Femur (tissue), 1 donor: ENCODE measurements at regions not wholly inside any gene's neighbourhood (a gene's known extent, or its start where the extent isn't known, plus 50 kb on each side); places are given as distances from the start of the nearest gene placed in this dataset.
"Not testable (repeated sequence)": the region's sequence is repeated elsewhere in the genome, so short reads cannot be mapped to it uniquely, and the experiment has no call there.

Experiments
- DNase-seq: peaks from one replicate; pipeline ENCODE4 v3.0.0-alpha.2; 2017

DNA sequence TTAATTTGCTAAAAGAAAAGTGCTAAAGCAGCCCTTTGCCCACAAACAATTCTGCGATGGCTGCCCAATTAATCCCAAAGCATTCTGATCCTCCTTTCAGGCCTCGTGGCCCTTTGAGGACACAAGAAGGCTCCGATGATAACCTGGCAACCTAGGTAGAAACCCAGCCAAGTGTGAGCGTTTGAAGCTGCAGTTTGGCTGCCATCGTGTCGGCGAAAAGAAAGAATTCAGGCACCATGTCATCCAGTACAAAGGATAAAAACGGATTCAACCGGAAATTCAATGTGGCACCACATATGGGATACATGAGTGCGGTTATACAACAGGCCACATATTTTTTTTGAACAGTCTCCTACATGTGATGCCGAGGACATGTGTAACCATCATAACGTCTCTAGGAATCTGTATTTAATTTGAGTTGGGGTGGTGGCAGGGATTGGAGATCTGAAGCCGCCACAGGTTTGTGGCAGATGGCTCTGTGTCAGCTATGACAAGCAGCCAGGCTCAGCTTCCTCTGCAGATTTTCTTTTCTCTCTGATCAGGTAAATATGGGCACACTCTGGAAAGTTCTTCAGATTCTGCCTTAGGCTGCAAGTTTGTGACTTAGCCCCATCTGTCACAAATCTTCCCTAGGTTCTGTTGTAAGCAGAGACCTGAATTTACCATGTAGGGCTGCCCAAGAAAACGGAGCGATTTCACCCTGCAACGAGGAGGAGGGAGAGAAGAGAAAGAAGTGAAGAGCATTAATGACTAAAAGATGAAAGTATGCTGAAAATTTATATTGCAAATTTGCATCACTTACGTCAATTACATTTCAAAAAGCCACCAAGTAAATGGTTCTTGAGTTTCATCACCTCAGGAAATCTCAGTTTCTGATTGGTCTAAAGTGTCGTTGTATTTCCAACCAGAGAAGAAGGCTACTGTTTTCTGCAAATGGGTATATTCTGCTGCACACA, 573.2 kb downstream of the ZEB2 start:
- no peak for DNase-seq

DNA sequence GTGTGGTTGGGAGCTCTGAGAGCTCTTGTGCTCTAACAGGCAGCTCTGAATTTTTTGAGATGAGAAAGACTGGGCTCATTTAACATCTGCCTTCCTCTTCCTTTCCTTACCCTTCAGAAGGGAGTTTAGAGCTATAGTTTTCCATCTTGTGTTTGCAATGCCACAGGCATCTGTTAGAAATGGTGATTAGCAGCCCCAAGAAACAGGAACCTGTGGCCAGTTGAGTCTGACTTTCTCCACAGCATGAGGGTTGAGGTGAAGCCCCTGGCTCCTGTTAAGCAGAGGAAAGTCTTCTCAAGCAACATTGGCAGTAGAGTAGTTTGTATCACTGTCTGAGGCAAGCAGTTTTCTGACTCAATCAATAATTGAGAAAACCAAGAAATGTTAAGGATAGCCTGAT, 577.4 kb downstream of the ZEB2 start:
- no peak for DNase-seq

DNA sequence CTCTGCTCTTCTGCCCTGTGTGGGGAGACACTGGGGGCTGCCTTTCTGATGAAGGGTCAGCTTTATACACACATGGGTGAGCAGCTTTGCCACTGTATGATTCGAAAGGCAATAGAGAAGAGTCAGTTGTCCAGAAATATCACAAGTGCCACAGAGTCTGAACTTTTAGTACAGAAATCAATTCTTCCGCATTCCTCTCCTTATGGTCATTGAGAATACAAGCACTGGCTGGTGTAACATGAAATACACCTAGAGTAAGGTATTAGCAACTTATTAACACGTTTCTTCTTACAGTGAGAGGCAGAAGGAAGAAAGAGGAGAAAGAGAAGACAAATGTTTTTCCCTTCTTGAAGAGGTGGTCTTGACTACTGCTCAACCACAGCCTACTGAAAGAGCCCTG, 579.2 kb downstream of the ZEB2 start:
- no peak for DNase-seq

DNA sequence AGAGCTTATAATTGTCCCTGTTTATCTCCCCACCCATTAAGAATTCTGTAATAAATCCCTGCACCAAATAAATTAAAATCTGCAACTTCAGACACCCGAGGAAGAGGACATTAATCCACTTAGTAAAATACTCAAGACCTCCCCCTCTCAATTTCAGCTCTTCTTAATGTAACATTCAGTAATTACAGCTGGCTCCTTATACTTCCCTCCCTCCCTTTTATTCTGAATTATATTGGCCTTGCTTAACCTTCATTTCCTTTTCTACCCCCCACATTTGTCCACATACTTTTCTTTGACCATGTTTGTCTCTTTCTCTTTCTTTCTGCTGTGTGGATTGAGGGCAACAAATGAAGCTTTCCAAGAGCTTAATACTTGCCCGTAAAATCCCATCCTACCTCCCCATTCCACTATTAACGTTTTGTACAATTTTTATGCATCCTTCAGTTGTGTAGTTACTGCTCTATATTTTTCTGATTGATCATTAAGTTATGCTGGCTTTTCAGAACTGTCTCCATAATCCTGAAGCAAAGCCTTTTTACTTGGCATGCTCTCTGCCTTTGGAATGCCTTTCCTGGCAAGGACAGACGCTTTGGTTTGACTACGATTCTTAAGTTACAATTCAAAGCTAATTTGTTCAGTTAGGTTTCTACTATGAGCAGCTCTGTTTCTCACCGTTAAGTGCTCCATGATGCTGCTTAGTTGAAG, 580.1 kb downstream of the ZEB2 start:
- peak; percentile 58 for DNase-seq

DNA sequence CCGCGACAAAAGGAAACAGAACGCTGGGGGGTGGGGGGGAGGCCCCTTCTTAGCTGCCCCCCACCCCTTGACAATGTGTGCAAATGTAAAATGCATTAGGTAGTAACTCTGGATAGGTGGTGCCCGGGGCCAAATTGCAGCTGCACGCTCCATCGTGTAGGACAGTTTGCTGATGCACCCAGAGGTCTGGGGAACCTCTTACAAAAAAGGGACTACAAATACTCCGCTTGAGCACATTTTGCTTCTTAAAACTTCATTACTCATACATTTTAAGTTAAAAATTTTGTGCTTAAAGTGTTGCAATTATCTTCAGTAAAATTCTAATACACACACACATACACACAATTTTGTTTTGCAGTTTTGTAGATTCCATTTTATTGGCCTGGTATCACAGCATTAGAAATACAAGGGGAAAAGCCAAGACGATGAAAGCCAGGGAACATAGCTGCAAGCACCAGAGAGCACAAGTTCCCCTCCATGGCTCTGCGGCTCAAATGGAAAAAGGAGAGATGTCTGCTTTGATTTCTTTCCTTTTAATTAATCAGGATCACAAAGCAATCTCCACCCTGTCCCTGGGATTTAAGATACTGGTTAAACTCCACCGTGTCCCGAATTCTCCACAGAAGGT, 582.1 kb downstream of the ZEB2 start:
- DNase-seq: peak; percentile 32

DNA sequence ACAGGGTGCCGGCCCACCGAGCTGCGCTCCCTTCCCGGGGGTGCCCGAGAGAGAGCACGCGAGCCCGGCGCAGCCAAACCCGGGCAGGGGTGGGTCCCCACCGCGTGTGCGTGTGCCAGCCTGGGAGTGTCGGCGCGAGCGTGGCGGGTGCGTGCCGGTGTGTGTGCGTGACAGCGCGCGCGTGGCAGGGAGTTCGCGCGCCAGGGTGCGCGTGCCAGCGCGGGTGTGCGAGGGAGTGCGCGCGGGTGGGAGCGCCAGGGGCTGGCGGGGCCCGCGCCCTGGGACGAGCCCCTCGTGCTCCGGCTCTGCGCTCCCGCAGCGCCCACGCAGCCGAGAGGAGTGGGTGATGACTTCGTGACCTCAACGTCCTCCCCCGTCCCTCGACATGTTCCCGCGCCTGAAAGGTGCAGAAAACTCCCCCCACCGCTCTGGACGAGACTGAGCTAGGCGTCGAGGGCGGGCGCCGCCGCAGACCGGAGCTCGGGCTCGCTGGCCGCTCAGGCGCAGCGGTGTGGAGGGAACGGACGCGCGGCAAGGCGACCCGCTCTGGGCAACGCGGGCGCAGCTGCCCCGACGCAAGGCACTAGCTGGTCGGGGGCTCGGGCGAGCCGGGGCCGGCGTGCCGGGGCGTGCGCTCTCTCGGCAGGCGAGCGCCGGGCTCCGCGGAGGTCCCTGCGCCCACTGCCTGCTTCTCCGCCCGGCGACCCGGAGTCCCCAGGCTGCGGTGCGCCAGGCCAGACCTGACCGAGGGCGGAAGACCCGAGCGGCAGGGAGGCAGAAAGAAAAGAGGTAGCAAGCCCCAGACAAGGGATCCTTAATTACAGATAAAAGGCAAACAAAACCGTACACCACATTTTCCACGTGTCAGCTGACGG, 582.8 kb downstream of the ZEB2 start:
- peak; percentile 58 for DNase-seq

DNA sequence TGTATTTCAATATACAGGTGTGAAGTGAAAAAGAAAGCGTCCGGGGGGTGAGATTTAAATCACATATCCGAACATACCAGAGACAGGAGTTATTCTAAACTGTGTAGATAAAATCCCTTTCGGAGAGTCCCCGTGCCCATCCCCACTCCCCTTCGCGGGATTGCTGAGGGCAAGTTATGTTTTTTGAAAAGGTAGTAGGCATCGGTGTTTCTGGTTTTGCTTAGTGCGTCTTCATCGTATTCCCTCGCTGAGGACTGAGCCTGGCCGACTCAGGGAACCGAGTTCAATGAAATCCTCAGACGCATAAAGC, 583.4 kb downstream of the ZEB2 start:
- DNase-seq: no peak

DNA sequence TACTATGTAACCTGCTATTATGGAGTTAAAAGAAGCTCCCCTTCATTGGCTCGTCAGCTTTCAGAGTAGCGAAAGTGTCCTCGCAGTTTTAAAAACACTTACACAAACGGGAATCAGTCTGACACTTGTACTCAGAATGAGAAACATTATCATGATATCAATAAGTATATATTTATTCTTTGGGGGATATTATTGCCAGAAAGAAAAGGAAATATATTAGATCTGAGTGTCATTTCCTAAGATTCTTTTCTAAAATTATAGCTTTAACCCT, 584.5 kb downstream of the ZEB2 start:
- DNase-seq: no peak

DNA sequence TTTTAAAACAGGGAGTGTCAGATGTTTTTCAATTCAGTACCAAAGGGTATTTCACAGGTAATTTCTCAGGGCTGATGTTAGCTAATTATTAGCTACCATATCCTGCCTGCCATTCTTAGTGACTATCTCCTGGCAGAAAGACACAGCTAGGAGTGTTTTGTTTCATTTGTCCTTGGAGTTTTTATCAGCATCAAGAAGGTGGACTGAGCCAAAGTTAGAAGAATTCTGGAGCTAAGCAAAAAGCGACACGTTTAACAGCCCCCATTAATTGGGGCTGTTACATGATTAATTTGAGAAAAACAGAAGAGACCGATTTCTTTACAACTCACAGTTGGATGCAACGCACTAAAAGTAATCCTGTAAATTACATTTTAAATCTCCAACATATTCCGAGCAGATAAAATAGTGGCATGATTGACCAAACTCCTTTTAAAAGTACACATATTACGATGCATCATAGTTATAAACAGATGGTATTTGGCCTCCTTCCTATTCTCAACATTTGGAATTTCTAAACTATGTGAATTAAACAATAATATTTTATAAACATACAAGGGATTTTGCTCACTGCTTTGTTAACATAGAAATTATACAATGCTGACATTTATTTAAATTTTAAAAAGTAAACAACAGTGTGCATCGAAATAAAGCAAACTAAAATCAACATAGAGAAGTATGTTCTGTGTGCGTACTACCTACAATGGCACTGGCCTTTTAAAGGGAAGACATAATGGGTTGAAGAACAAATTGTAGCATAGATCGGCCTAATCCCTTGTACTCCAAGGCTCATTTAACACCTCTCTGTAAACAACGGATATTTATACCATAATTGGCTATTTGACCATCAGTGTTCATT, 585.1 kb downstream of the ZEB2 start:
- DNase-seq: no peak

DNA sequence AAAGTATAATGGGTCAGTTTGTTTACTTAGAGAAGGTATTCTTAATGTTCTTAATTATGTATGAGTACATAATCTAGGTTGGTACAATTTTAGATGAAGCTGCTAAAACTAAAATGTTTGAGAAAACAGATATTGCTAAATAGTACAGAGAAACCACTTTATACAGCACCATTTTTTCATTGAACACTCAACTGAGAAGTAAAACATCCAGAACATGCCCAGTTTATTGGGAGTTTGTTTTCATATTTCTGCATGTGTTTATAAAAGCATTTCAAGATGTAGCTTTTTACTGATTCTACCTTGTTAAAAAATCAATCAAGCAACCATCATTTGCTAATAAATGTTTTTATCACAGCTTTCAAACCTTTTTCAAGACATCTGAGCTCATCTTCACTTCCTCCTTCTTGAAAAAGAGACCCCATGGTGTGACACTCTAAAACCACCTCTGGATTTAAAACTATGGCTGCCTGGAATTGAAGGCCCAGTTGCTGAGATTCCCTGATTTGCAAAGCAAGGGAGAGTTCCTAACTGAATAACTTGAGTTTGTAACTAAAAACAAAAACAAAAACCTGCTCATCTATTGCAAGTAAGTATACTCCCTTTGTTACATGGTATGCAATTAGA, 585.9 kb downstream of the ZEB2 start:
- DNase-seq: no peak

DNA sequence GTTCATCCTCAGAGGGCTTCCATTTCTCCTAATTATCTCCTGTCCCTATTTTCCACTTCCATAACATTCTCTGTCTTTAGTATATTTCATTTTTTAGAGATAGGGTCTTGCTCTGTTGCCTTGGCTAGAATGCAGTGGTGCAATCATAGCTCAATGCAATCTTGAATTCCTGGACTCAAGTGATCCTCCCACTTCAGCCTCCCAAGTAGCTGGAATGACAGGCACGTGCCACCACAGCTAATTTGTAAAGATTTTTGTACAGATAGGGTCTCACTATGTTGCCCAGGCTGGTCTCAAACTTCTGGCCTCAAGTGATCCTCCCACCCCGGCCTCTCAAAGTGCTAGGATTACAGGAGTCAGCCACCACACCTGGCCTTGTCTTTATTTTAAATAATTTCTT, 589.0 kb downstream of the ZEB2 start:
- no peak for DNase-seq

DNA sequence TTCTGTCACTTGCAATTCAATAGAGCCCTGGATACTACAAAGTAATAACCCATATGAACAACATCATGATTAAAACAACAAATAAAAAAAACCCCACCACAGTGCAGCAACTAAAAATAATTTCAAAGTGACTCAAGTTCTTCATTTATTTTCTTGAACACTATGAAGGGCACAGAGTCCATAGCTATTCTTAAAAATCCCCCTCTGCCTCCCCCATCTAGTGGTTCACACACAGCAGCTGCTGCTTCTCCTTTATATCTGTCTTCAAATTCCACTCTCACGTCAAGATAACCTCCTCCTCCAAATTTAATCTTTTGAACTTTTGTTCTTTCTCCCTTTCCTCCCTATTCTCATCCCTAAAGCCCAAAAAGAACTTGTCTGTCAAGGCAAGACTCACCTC, 591.3 kb downstream of the ZEB2 start:
- no peak for DNase-seq

DNA sequence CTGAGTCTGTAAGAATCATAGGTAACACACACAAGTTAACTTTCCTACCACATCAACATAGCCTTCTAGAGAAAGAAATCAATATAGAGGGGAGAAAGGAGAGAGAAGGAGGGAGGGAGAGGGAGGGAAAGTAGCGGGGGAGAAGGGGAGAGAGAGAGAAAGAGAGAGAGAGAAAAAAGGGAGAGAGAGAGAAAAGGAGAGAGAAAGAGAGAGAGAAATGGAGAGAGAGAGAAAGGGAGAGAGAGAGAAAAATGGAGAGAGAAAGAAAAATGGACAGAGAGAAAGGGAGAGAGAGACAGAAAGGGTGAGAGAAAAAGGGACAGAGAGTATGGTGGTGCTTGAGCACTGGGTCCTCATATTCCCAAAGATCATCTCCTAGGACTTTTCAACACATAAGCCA, 591.7 kb downstream of the ZEB2 start:
- no peak for DNase-seq

DNA sequence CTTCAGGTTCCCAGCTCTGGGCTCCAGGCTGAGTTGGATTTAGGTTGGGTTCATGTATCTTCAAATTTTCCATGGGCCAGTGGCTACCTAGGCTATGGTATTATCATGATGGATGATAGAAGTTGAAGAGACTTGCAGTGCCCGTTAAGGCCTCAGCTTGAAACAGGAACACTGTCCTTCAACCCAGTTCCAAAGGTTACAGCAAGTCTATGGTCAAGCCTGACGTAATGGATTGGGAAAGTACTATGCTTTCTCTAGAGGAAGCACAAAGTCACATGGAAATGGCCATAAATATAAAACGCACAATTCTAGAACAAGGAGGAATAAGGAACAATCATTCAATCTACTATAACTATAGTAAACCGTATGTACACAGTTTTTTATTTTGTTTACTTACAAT, 593.2 kb downstream of the ZEB2 start:
- DNase-seq: no peak

DNA sequence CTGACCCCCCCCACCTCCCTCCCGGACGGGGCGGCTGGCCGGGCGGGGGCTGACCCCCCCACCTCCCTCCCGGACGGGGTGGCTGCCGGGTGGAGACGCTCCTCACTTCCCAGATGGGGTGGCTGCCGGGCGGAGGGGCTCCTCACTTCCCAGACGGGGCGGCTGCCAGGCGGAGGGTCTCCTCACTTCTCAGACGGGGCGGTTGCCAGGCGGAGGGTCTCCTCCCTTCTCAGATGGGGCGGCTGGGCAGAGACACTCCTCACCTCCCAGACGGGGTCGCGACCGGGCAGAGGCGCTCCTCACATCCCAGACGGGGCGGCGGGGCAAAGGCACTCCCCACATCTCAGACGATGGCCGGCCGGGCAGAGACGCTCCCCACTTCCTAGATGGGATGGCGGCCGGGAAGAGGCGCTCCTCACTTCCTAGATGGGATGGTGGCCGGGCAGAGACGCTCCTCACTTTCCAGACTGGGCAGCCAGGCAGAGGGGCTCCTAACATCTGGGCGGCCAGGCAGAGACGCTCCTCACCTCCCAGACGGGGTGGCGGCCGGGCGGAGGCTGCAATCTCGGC, 597.6 kb downstream of the ZEB2 start:
- not testable (repeated sequence) for DNase-seq

DNA sequence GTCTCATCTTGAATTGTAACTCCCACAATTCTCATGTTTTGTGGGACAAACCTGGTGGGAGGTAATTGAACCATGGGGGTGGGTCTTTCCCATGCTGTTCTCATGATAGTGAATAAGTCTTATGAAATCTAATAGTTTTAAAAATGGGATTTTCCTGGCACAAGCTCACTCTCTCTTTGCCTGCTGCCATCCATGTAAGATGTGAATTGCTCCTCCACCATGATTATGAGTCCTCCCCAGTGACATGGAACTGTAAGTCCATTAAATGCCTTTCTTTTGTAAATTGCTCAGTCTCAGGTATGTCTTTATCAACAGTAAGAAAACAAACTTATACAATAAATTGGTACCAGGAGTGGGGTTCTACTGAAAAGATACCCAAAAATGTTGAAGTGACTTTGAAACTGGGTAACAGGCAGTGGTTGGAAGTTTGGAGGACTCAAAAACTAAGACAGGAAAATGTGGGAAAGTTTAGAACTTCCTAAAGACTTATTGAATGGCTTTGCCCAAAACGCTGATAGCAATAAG, 601.4 kb downstream of the ZEB2 start:
- no peak for DNase-seq

DNA sequence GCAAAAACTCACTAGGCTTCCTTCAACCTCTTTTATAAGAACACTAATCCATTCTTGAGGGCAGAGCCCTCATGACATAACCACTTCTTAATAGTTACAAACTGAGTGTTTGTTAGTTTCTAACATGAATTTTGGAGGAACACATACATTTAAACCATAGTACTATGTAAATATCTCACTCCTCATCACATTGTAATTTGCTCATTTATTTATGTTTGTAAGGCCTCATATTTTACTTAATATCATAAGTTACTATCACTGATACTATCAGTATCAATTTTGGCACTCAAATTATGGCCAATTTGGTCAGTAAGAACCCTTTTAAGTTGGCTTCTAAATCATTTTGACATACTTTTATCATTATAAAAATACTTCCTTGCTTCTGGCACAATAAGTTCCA, 603.1 kb downstream of the ZEB2 start:
- no peak for DNase-seq

DNA sequence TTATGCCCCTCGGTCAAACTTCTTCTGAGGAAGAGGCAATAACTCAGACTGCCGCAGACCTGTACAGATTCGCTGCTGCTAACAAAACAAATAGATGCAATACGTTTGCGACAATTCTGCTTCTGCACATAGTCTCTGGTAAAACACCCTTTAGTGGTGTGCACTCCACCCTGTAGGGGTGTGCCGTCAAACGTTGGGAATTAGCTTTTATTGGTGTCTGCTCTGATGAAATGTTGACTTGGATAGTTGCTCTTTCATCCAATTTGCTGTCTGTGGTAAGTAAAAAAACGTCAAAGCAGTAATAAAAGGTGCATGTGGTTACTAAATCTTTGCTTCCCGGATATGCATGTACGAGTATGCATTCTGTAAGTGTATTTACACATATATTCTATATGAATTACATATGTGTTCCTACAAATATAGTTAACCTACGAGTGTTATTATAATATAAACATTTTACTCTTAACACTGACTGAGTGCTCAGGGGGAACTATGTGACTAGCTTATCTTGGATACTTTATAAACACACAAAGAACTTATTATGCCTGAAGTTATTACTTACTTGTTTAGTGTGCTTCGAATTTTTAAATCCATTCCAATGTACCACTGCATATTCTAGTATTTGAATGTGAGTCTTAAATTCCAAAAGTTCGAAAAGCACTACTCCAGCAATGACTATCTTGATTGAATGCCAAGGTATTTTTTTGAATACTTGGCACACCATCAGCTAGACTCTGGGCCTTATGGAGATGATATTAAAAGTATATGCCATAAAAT, 610.2 kb downstream of the ZEB2 start:
- DNase-seq: no peak

DNA sequence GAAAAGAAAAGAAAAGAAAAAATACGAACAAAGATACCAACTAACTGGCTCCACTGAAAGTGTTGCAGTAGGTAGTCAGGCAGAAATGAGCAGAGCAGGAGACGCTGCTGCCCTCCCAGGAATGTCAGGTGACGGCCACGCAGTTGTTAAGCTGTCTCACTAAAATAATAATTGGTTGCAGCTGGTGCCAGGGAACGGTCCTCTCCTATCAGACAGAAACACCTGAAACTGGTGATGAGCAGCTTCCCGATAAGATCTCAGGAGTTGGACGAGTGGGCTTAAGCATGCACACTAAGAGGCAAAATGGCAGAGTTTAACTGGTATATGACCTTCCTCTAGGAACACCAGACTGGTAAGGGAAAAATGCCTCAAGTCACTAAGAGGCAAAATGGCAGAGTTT, 611.1 kb downstream of the ZEB2 start:
- no peak for DNase-seq

DNA sequence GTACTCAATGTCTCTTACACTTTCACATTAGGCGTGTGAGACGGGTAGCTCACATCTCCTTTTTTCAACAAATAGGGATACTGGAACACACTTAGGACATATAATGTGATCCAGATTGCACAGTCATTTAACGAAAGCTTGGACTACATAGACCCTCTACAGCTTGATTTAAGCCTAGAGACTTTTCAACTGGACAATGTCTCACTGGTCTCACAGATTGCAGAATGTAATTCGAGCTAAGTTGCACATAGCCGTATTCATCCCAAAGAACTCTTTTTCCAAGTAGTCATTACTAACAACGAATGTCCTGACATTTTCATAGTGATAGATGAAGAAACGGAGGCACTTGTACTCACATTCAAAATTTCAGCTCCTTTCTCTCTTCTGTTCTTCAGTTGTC, 612.1 kb downstream of the ZEB2 start:
- DNase-seq: no peak
